Thyroid gland (tissue), 4 donors: ENCODE measurements at regions not wholly inside any gene's neighbourhood (a gene's known extent, or its start where the extent isn't known, plus 50 kb on each side); places are given as distances from the start of the nearest gene placed in this dataset.

ENCODE experiments used
- CTCF ChIP-seq, 6 experiments: fragments of 200-600 bp in 3 of 6; fragments of 450-650 bp in 3 of 6; sonication (generic) in 3 of 6; IDR thresholded peaks; one replicate each; pipeline ENCODE4 v1.5.1; 2016 to 2019; ENCODE audit warnings: antibody characterized with exemption in 6 of 6, mild to moderate bottlenecking in 2 of 6, inconsistent platforms in 1 of 6, moderate library complexity in 1 of 6
- POLR2A ChIP-seq, 2 donors: fragments of 450-650 bp; IDR thresholded peaks; one replicate each; pipeline ENCODE4 v1.6.1; 2017; ENCODE audit warnings: antibody characterized with exemption in 2 of 2, mild to moderate bottlenecking in 2 of 2, moderate library complexity in 1 of 2

- TF ChIP-seq CTCF (IDR thresholded peaks at IDR 0.05): no peak
- TF ChIP-seq POLR2A (IDR thresholded peaks at IDR 0.05): no peak
Measured at GRCh38 chr10:2978574-2979273, 88.6 kb upstream of the PFKP start.
